H1 (cell line): ENCODE measurements at regions not wholly inside any gene's neighbourhood (a gene's known extent, or its start where the extent isn't known, plus 50 kb on each side); places are given as distances from the start of the nearest gene placed in this dataset.

Experiments used
- E2F6 ChIP-seq: IDR thresholded peaks from 2 replicates; pipeline ENCODE4 v1.6.1; 2012; ENCODE audit warnings: inconsistent platforms
- KDM1A ChIP-seq: fragments of 200-600, 300-600 bp; sonication (generic); IDR thresholded peaks from 2 replicates; pipeline ENCODE4 v1.7.1; 2016; ENCODE audit warnings: mild to moderate bottlenecking, low read length, borderline replicate concordance

GRCh38 chr3:112765531-112765930, 81.1 kb downstream of the CD200R1L start:
- TF ChIP-seq E2F6 (no peak), KDM1A (no peak)
